ENCODE measurements at regions not wholly inside any gene's neighbourhood (a gene's known extent, or its start where the extent isn't known, plus 50 kb on each side); places are given as distances from the start of the nearest gene placed in this dataset.
A peak's percentile ranks its signal among the peaks of the same experiment; 100 is the strongest.

DNA sequence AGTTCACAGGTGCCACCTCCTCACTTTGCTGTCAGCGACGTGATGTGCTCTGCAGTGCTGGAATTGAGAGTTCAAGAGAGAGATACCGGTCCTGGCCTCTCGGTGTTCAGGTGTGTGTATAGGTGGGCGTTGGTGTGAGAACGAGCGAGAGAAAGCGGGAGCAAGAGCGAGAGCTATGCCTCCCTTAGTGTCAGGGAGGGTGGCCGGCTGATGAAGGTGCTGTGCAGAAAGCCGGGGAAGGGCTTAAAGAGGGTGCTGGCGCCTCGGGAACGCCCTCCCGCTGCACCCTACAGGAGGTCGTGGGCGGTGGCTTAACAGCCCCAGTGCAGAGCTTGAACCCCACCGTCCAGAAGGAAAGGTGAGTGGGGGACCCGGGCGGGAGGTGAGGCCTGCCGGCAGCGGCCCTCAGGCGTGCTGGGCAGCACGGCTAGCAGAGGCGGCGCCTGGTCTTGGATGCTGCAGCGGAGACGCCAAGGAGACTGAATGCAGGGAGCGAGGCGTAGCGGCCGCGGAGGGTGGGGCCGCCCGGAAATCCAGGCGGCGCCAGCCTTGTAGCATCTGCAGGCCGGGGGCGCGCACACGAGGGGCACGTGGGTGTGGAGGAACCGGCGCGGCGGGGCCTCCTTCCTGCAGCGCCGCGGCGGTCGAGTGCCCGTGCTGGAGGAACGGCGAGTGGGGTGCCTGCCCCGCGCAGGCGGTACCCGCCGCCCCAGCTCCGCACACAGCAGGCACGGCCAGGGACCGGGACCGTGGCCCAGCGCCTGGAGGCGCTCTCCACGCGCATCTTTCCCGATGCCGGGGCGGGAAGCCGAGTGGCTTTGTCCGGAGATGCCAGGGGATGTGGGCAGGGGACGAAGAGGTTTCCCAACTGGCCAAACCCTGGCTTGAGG lies 246.8 kb upstream of the TOPAZ1 start:
- Histone ChIP-seq H2AFZ (ENCODE audit: low read length) (no peak overlapping the region), H3K9ac (ENCODE audit: extremely low read depth, insufficient read length, low read length) (no peak overlapping the region), H3K79me1 (ENCODE audit: insufficient read depth, low read depth, low read length, poor library complexity, severe bottlenecking) (no peaks in the 10 kb centered on the region), H3K79me2 (ENCODE audit: insufficient read depth, low read length) (no peaks in the 10 kb centered on the region), H4K91ac (ENCODE audit: insufficient read length, low read depth, low read length) (no peak overlapping the region), H3K9me3 (ENCODE audit: control insufficient read depth, low read depth, low read length) (no peaks in the 10 kb centered on the region), H3K23ac (ENCODE audit: insufficient read length, low read depth, low read length) (no peak overlapping the region), H3T11ph (ENCODE audit: low read length) (no peak overlapping the region), H4K5ac (ENCODE audit: insufficient read length, low read depth, low read length) (no peak overlapping the region), H3K56ac (ENCODE audit: insufficient read length, low read depth, low read length) (no peak overlapping the region), H2BK15ac (ENCODE audit: low read depth, low read length) (no peak overlapping the region), H3K27ac (ENCODE audit: insufficient read length, low read depth, low read length) (no peak overlapping the region), H3K4me1 (ENCODE audit: insufficient read depth, low read length) (no peaks in the 10 kb centered on the region), H3K4me2 (ENCODE audit: insufficient read depth, insufficient read length, low read length) (peak overlapping the region; percentile 73), H3K23me2 (ENCODE audit: insufficient read length, low read depth, low read length, poor library complexity, severe bottlenecking) (peaks cover 51% of the 10 kb centered on the region), H2BK12ac (ENCODE audit: insufficient read length, low read depth, low read length) (no peak overlapping the region), H3K14ac (ENCODE audit: insufficient read depth, low read length) (no peak overlapping the region), H2BK5ac (ENCODE audit: insufficient read length, low read length) (no peak overlapping the region), H2BK120ac (ENCODE audit: low read depth, low read length, poor library complexity, severe bottlenecking) (no peak overlapping the region), H2AK5ac (ENCODE audit: insufficient read length, low read length) (no peak overlapping the region), H4K8ac (replicated peaks; ENCODE audit: insufficient read length, low read depth, low read length) (no peak overlapping the region), H3K4ac (ENCODE audit: low read depth, low read length) (no peak overlapping the region), H3K27me3 (ENCODE audit: insufficient read depth, low read length) (peaks cover 44% of the 10 kb centered on the region; the same call in 1 of the 2 replicates), H3K18ac (ENCODE audit: insufficient read length, low read depth, low read length) (no peak overlapping the region), H4K20me1 (ENCODE audit: control insufficient read depth, insufficient read depth, insufficient read length) (no peaks in the 10 kb centered on the region), H2BK20ac (ENCODE audit: low read depth, low read length, poor library complexity, severe bottlenecking) (no peak overlapping the region)
- DNase-seq: peak; percentile 61
- peaks cover 89% of the 10 kb centered on the region for H3K27me3 Mint-ChIP-seq (ENCODE audit: low read depth)
- H3K27ac Mint-ChIP-seq: no peak overlapping the region
- peaks cover 36 to 39% of the 10 kb centered on the region in 2 experiments for H3K4me1 Mint-ChIP-seq
- WGBS (ENCODE audit: extremely low coverage, insufficient read length, low lambda C conversion rate): no CpG with 5 or more reads among the region's 73 CpGs
- TF ChIP-seq, protein P1, sequence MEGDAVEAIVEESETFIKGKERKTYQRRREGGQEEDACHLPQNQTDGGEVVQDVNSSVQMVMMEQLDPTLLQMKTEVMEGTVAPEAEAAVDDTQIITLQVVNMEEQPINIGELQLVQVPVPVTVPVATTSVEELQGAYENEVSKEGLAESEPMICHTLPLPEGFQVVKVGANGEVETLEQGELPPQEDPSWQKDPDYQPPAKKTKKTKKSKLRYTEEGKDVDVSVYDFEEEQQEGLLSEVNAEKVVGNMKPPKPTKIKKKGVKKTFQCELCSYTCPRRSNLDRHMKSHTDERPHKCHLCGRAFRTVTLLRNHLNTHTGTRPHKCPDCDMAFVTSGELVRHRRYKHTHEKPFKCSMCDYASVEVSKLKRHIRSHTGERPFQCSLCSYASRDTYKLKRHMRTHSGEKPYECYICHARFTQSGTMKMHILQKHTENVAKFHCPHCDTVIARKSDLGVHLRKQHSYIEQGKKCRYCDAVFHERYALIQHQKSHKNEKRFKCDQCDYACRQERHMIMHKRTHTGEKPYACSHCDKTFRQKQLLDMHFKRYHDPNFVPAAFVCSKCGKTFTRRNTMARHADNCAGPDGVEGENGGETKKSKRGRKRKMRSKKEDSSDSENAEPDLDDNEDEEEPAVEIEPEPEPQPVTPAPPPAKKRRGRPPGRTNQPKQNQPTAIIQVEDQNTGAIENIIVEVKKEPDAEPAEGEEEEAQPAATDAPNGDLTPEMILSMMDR (conservative IDR thresholded peaks at IDR 0.05): no peak
- H3K4me3 Mint-ChIP-seq: peak overlapping the region; percentile 66 to 95
- peaks cover 26 to 27% of the 10 kb centered on the region in 2 experiments for H3K9me3 Mint-ChIP-seq
- peaks cover 0 to 26% (median 10%) of the 10 kb centered on the region in 3 experiments; a peak in 5 of 7 replicates for H3K36me3 Mint-ChIP-seq (ENCODE audit: insufficient read depth in 1 of 3, low read depth in 3 of 3)

Measured in H9 (cell line).